ENCODE measurements at regions not wholly inside any gene's neighbourhood (a gene's known extent, or its start where the extent isn't known, plus 50 kb on each side); places are given as distances from the start of the nearest gene placed in this dataset.
"Not testable (repeated sequence)": the region's sequence is repeated elsewhere in the genome, so short reads cannot be mapped to it uniquely, and the experiment has no call there.

DNA sequence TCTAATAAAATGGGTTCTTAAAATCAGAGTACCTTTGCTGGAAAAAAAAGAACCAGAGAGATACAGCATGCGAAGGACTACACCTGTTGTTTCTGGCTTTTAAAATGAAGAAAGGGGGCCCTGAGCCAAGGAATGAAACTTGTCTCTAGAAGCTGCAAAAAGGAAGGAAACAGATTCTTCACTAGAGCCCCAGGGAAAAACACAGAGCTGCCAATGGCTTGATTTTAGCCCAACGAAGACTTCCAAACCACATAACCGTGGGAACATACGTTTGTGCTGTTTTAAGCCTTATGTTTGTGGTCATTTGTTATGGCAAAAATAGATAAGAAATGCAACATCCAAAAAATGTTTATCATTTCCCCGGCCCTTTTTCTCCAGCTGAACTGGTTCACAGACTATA, 780.0 kb downstream of the SORCS1 start:
- no peak for DNase-seq (ENCODE audit: low spot score)

DNA sequence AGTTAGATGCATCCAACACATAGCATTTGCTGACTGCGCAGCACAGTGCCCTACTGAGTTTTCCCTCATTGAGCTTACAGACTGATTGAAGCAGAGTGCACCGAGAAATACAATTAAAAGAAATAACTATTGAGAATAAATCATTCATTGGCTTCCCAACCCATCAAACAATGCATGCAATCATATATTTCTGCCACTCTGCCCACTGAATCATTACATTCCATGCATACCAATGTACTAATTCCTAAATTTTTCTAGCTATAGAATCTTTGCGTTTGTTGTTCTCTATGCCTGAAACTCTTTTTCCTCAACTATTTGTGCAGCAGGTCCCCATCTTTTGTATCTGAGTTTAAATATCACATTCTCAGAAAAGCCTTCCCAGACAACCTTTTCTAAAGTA, 783.8 kb downstream of the SORCS1 start:
- DNase-seq (ENCODE audit: low spot score): no peak

DNA sequence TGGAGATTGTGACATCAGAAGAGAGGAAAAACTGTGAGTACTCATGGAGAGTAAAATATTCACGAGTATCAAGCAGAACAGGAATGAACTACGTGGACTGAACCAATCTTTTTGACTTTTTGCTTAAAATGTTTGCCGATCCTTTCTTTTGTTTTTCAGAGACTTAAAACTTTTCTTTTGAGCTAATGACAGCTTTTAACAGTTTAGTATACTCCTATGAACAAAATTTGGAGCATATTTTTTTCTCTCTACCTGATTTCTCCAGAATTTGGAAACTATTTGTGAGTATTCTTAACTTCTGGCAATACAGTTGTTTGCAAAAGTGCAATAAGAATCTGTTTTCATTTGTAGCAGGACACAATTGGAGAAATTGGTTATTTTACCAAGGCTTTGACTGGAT, 786.3 kb downstream of the SORCS1 start:
- no peak for DNase-seq (ENCODE audit: low spot score)

DNA sequence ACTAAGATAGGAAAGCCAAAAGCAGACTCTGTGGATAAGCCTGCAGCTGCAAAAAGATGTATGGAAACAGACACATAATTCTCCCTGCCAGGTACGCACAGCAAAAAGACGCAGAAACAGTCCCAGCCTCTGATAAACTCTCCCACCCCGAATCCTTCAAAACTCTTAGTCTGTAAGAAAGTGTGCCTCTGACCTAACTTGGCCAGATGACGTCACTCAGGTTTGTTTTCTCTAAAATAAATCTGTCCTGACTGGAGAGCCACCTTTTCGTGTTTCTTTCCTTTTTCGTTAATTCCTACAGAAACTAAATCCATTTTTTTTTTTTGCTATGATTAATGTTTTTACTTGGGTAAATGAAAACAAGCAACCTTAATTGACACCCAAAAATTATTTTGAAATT, 793.8 kb downstream of the SORCS1 start:
- no peak for DNase-seq (ENCODE audit: low spot score)

DNA sequence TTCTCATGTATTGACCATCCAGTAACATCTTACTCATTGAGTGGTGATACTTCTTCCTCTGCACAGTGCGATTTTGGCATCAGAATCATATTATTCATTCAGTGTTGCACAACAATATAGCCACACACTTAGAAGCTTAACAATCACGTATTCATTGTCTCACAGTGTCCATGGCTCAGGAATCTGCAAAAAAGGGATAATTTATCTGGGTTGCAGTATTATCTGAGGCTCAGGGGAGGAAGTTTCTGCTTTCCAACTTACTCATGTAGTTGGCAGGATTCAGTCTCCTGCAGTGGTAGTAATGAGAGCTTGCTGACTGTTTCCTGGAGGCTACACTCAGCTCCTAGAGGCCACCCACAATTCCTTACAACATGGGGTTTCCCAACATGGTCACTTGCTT, 803.6 kb downstream of the SORCS1 start:
- DNase-seq (ENCODE audit: low spot score): no peak

DNA sequence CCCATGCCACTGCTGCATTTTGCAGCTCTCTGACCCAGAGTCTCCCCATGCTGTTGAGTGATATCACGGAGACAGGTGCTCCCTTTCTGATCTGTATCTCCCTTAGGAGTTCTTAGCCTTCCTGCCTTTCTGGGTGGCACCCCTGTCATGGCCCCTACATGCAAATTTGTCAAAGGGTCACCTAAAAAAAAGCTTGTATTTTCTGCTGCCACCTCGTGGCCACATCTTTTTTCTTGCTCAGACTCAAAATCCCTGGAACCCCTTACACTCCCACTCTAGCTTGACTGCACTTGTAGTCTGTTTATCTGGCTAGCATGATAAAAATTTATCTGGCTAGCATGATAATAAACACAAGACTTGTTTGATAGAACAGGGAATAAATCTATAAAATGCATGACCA, 809.1 kb downstream of the SORCS1 start:
- no peak for DNase-seq (ENCODE audit: low spot score)

DNA sequence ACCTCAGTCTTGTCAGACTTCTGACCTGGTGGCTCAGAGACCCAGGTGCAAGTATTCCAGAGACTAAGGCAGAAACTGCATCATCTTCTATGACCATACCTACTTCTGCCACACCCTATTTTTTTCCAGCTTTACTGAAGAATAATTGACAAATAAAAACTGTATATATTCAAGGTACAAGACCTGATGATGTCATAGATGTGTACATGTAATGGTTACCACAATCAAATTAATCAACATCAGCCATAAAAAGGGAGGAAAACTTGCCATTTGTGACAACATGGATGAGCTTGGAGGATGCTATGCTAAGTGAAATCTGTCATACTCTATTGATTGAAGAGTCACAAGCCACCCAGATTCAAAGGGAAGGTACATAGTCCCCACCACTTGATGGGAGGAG, 815.6 kb downstream of the SORCS1 start:
- no peak for DNase-seq (ENCODE audit: low spot score)

DNA sequence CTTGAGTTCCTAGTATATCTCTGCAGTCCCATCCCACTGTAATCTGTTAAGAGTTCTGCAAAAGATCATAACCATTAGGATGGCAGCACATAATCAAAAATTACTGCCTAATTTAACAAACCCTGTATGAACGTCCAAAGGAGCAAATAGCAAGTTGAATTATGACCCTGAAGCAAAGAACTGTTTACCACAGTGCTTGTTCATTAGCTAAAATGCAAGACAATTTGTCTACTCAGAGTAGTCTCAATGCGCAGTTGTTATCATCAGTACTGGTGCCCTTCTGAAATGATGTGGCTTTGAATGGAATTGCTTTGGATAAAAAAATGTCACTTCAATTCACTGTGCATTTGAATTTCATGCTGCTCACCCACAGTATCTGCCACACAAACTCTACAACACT, 817.0 kb downstream of the SORCS1 start:
- no peak for DNase-seq (ENCODE audit: low spot score)

DNA sequence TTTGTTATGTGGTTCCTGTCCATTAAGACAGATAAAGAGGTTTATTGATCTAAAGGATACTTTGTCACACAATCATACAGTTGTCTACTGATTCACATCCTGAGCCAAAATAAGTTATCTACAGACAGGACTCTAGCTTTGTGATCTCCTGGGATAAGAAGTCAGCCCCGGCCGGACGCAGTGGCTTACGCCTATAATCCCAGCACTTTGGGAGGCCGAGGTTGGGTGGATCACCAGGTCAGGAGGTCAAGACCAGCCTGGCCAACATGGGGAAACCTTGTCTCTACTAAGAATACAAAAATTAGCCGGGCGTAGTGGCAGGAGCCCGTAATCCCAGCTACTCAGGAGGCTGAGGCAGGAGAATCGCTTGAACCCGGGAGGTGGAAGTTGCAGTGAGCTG, 821.0 kb downstream of the SORCS1 start:
- DNase-seq (ENCODE audit: low spot score): not testable (repeated sequence)

DNA sequence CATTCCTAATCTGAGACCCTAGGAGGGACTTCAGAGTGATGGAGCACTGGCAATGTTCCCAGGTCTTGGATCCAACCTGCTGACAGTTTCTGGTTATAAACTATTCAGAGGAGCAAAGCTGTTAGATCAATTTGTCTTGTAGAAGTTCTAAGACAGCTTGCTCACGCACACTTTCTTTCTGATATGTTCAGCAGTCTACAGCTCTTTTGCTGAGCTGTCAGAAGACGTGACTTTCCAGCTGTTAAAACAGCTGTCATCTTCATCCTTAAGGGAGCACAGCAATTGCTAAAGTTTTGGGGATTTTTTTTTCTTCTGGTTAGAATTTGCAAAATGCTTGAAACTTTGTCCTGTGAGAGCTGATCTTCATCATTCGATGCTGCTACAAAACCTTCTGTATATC, 823.1 kb downstream of the SORCS1 start:
- DNase-seq (ENCODE audit: low spot score): no peak

DNA sequence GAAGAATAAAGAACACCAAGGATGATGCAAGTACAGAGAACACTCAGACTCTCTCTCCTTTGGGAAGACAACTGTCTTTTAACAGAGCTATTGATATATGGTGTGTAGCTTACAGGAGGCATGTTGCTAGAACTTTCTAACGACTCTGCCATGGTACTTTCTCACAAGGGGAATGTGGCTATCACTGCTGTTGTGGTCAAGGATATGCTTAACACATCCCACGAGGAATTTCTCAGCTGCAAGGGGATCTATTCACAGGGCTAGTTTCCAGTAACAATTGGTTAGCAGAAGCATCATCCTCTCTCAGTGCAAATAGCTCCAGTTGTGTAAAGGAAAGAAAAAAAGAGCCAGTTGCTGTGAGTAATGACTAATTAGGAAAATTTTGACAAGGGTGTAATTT, 826.0 kb downstream of the SORCS1 start:
- DNase-seq (ENCODE audit: low spot score): no peak

DNA sequence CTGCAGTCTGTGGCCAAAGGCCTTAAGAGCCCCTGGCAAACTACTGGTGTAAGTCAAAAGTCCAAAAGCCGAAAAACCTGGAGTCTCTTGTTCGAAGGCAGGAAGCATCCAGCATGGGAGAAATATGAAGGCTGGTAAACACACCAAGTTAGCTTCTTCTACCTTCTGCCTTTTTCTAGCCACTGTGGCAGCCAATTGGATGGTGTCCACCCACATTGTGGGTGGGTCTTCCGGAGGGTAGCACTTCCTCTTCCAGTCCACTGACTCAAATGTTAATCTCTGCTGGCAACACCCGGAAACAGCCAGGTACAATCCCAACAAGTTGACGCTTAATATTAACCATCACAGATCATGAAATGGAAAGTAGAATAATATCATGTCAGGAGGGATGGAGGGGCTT, 827.6 kb downstream of the SORCS1 start:
- DNase-seq (ENCODE audit: low spot score): no peak

DNA sequence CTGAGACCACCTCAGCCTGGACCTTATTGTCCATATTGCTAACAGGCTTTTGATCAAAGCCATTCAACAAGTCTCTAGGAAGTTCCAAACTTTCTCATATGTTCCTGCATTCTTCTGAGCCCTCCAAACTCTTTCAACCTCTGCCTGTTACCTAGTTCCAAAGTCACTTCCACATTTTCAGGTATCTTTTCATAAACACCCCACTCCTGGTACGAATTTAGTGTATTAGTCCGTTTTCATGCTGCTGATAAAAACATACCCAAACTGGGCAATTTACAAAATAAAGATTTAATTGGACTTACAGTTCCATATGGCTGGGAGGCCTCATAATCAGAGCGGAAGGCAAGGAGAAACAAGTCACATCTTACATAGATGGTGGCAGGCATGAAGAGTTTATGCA, 836.8 kb downstream of the SORCS1 start:
- no peak for DNase-seq (ENCODE audit: low spot score)

DNA sequence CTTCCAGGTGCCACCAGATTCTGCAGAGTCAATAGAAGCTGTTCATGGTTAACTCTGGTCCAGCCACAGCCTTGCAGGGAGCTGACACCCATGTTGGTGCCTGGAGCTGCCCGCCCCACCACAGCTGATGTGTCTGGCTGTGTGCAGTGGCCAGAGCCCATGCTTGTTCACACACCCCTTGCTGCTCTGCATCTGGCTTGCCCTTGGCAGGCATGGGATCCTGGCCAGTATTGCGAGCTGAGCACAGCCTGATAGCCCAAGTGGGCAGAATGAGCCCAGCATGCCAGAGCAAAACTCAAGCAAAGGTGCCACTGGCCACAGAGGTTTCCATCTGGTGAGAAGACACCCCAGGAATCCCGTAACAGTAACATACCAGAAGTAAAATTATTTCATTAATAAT, 843.6 kb downstream of the SORCS1 start:
- DNase-seq (ENCODE audit: low spot score): no peak

DNA sequence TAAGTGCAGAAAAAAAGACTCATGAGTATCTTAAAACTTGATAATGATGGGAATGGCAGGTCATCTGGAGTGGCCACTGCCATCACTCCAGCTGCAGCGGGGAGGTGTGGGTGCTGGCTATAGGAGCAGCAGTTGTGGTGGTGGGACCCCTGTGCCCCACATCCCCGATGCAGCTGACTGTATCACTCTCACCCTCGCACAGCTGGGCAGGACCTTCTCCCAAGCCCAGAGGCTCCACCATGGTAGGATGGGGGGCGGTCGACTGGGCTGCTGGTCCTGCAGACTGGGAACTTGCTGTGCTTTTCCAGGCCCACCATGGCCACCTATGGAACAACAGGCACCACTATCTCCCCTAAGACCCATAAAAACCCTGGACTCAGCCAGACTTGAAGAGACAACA, 844.4 kb downstream of the SORCS1 start:
- no peak for DNase-seq (ENCODE audit: low spot score)

DNA sequence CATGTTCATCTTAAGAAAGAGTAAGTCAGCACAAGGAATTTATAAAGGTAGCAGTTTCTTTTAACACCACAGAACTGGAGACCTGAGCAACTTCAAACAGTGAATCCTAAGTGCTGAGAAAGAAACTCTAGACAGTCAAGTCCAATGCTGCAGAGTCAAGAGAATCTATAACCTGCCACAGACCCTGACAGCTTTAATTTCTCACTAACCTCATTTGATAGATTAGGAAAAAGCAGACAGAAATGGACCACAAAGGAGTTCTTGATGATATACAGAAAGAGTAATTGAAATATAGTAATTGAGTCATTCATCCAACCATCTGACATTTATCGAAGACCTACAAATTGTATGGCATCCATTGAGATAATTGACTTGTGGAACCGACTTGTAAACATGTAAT, 847.0 kb downstream of the SORCS1 start:
- no peak for DNase-seq (ENCODE audit: low spot score)

DNA sequence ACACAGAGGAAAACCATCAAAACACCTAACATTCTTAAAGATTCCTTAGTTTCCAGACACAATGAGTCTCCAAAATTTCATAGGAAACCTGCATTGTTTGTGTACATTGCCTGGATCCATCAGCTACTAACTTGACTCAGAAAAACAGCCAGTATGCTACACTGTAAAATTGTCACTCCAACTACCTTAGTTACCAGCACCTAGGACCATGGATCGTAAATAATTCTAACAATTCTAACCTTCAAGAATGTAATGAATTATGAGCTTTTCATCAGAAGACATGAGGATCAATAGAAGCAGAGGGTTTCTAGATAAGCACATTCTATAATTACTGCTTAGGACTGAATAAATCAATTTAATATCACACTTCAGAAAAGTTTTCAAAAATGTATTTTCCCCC, 851.5 kb downstream of the SORCS1 start:
- DNase-seq (ENCODE audit: low spot score): no peak

DNA sequence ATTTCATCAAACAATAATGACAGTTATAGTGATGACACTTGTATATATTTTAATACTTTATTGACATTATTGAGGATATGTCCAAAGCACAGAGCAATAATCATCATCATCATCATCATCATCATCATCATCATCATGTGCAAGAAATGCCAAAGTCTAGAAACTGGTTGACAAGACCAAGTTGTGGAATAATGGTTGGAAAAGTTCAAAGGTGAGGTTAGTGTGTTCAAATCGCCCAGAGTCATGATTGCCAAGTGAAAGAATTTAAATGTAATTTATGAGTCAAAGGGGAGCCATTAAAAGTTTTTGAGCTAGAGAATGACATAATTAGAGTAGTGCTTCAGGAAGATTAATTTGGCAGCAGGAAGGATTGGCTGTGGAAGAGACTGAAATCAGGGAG, 852.4 kb downstream of the SORCS1 start:
- DNase-seq (ENCODE audit: low spot score): no peak

DNA sequence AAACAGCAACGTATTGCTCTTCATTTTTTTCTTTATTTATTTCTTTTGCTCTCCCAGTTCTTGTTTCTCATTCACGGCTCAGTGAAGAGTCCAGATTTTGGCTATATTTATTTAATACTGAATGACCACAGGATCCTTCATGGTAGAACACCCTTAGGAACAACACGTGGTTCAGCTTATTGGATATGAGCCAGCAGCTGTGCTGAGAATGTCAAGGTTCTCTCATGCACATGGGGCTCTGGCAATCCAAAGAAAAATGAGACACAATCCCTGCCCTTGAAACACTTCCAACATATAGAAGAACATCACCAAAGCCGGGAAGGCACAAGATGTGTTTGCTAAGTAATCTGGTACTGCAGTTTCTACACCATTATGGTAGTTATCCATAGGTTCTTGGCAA, 852.9 kb downstream of the SORCS1 start:
- no peak for DNase-seq (ENCODE audit: low spot score)

DNA sequence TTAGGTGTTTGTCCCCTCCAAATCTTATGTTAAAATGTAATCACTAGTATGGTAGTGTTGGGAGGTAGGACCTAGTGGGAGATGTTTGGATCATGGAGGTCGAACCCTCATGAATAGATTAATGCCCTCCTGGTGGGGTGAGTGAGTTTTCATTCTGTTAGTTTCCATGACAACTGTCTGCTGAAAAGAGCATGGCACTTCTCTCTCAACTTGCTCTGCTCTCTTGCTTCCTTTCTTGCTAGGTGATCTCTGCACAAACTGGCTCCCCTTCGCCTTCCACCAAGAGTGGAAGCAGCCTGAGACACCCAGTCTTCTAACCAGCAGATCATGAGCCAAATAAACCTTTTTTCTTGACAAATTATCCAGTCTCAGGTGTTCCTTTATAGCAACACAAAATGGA, 853.9 kb downstream of the SORCS1 start:
- no peak for DNase-seq (ENCODE audit: low spot score)

DNA sequence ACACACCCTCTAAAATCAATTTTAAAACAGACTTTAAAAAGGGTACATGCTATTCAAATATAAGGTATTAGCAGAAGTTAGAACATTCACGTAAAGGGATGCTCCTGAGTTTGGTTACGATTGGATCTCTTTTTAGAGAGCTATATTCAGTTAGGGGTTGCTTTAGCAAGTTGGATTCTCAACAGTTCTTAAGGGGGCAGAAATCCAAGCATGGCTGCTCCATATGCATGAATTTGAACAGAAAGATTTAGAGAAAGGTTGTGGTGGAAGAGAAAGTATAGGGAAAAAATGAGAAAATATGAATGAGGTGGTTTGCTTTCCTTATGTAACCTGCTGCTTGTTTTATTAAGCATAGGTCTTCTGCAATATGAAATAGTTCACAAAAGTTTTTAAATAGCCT, 855.1 kb downstream of the SORCS1 start:
- no peak for DNase-seq (ENCODE audit: low spot score)

DNA sequence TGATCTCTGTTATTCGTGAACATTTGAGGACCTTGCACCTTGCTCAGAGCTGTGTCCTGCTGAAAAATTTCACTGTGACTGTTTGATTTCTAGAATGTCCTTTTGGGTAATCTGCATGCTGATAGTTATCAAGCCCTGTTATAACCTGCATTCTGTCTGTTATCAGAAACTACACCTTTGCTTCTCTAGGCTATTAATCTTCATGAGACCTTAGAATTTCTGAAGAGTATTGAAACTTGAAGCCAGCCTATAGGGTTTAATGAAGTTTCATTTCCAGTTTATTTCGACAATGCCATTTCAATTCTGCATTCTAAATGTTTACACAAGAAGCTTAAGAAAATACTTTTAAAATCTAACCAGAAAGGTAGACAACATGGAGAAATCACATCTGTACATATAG, 856.2 kb downstream of the SORCS1 start:
- no peak for DNase-seq (ENCODE audit: low spot score)

DNA sequence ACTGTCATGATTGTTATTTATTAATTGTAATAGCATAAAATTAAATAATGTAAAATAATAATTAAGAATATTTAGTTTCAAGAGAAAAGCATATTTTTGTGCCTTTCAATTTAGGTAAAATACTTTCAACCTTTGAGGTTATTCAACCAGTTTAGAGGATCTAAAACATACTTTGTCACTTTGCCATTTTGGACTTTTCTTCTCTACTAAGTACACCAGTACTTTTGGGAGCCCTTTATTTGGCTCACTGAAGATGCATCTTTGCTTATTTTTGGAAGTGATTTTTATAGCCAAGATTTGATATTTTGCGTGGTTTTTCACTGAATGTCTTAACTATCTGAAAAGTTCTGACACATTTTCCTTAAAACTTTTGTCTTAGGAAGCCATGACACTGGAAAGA, 860.5 kb downstream of the SORCS1 start:
- no peak for DNase-seq (ENCODE audit: low spot score)

DNA sequence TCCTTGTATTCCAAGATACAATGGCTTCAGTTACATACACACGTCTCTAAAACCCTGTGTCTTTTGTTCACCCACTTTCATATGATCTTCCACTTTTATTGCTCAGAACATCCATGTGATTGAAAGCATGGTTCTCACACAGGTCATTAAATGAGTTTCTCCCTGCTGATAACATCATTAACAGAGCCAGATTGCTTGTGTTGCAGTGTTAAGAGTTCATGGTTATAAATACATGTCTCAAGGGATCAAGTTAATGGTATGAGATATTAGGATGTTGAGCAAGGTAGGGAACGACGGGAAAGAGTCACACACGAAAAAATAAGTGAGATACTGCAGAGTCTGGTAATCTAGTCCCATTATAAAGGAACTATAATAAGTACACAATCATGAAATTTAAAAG, 861.5 kb downstream of the SORCS1 start:
- DNase-seq (ENCODE audit: low spot score): no peak

DNA sequence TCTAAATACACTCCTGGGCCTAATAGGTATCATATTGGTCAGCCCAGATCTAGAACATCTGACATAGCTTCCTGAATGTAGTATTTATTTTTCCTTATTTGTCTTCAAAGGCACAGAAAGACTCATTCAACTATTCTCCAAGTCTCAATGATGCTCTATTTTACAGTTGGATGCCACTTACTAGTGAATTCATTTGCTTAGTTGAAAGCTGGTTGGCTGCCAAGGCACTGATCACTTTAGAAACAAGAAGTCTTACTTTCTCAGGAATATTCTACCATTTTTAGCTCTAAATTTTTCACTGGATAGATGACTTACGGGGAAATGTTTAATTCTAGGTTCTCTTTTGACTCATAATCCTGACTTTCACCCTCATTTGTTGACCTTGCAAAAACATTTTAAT, 863.4 kb downstream of the SORCS1 start:
- DNase-seq (ENCODE audit: low spot score): no peak
